GM23338 (cell line): ENCODE measurements at regions not wholly inside any gene's neighbourhood (a gene's known extent, or its start where the extent isn't known, plus 50 kb on each side); places are given as distances from the start of the nearest gene placed in this dataset.

Experiments used
- CREB1 ChIP-seq: fragments of 250-450 bp; sonication (Bioruptor Pico); IDR thresholded peaks from 2 replicates; pipeline ENCODE4 v1.5.0; 2020; ENCODE audit warnings: low read depth, mild to moderate bottlenecking, moderate library complexity
- ETS1 ChIP-seq: IDR thresholded peaks from 2 replicates; pipeline ENCODE4 v1.6.1; 2016; ENCODE audit warnings: antibody characterized with exemption
- EZH2 ChIP-seq: fragments of 200-600 bp; sonication (generic); IDR thresholded peaks from one replicate; pipeline ENCODE4 v1.8.0; 2017; ENCODE audit warnings: antibody characterized with exemption, mild to moderate bottlenecking, low read depth; ENCODE audit not compliant: unreplicated experiment
- EZH2phosphoT487 ChIP-seq: fragments of 200-600 bp; sonication (generic); IDR thresholded peaks from one replicate; pipeline ENCODE4 v1.8.1; 2018; ENCODE audit warnings: antibody characterized with exemption; ENCODE audit not compliant: unreplicated experiment
- JUNB ChIP-seq: IDR thresholded peaks from one replicate; pipeline ENCODE4 v1.6.1; 2016; ENCODE audit warnings: antibody characterized with exemption; ENCODE audit not compliant: unreplicated experiment
- NANOG ChIP-seq: IDR thresholded peaks from 2 replicates; pipeline ENCODE4 v1.6.1; 2016; ENCODE audit warnings: antibody characterized with exemption, borderline replicate concordance
- POLR2AphosphoS5 ChIP-seq: IDR thresholded peaks from 2 replicates; pipeline ENCODE4 v1.6.1; 2016; ENCODE audit warnings: antibody characterized with exemption, low read depth
- REST ChIP-seq: IDR thresholded peaks from one replicate; pipeline ENCODE4 v1.6.1; 2018; ENCODE audit warnings: antibody characterized with exemption; ENCODE audit not compliant: unreplicated experiment
- STAT1 ChIP-seq: IDR thresholded peaks from one replicate; pipeline ENCODE4 v1.6.1; 2016; ENCODE audit warnings: antibody characterized with exemption; ENCODE audit not compliant: unreplicated experiment
- TF ChIP-seq, protein P1 (sequence below), 2 experiments: fragments of 200-600 bp in 1 of 2; sonication (generic) in 1 of 2; conservative IDR thresholded peaks; 2 replicates each; pipeline versions ENCODE4 v1.5.1 to v1.6.1; 2016 to 2017; ENCODE audit warnings: antibody characterized with exemption in 2 of 2, low read depth in 2 of 2, mild to moderate bottlenecking in 2 of 2, moderate library complexity in 1 of 2

DNA sequence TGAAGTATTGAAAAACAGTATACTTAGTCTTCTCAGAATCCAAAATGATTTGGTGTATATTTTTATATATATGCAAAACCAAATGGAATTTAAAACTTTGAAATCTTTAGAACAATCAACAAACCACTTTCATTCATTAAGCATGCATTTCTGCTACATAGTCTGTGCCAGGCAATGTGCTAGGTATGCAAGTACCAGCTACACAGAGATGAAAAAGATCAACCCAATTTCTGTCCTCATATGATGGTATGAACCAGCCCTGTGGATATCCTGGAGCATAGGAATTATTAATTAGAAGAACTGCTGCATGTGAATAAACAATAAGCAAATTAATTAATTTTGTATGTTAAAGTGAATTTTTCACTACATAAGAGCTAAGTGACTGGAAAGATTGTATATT, 51.2 kb upstream of the RTN4 start:
- TF ChIP-seq POLR2AphosphoS5 (no peak), REST (no peak), EZH2 (no peak), EZH2phosphoT487 (no peak), CREB1 (no peak), ETS1 (no peak), NANOG (no peak), JUNB (no peak), STAT1 (no peak)
- TF ChIP-seq, protein P1, sequence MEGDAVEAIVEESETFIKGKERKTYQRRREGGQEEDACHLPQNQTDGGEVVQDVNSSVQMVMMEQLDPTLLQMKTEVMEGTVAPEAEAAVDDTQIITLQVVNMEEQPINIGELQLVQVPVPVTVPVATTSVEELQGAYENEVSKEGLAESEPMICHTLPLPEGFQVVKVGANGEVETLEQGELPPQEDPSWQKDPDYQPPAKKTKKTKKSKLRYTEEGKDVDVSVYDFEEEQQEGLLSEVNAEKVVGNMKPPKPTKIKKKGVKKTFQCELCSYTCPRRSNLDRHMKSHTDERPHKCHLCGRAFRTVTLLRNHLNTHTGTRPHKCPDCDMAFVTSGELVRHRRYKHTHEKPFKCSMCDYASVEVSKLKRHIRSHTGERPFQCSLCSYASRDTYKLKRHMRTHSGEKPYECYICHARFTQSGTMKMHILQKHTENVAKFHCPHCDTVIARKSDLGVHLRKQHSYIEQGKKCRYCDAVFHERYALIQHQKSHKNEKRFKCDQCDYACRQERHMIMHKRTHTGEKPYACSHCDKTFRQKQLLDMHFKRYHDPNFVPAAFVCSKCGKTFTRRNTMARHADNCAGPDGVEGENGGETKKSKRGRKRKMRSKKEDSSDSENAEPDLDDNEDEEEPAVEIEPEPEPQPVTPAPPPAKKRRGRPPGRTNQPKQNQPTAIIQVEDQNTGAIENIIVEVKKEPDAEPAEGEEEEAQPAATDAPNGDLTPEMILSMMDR (conservative IDR thresholded peaks at IDR 0.05; ENCODE audit: low read depth in 2 of 2) = no peak
